HG02852 (cell line): ENCODE measurements at regions not wholly inside any gene's neighbourhood (a gene's known extent, or its start where the extent isn't known, plus 50 kb on each side); places are given as distances from the start of the nearest gene placed in this dataset.

ENCODE experiments used
- ATAC-seq: cut with Tn5 transposase; IDR thresholded peaks from one replicate; pipeline ENCODE4 v1.9.1; 2021; ENCODE audit warnings: mild to moderate bottlenecking, moderate library complexity; ENCODE audit not compliant: unreplicated experiment

GRCh38 chrX:22325096-22325495 is 52.4 kb downstream of the CBLL2 start:
- no peak for ATAC-seq

GRCh38 chrX:22329783-22330182 is 57.1 kb downstream of the CBLL2 start:
- ATAC-seq: no peak

GRCh38 chrX:22338740-22339139 is 66.0 kb downstream of the CBLL2 start:
- no peak for ATAC-seq

DNA sequence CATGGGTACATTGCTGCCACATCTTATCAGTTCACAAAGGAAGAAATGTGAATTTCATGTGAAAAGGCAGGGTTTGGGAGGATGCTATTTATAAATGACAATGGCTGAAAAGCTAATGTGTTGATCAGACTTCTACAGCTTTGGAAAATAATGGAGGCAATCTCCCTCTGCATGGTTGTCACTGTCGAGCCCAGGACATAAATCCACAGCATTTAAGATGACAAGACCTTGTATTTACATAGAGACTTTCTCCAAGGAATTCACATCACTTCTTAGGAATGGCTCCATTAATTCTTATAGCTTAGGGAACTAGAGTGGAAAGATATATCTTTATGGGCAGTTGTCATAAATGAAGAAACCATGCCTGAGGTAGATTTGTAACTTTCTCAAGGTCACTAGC is 66.7 kb downstream of the CBLL2 start:
- no peak for ATAC-seq

- ATAC-seq: no peak
Observed at GRCh38 chrX:22340022-22340616, 67.4 kb downstream of the CBLL2 start.

DNA sequence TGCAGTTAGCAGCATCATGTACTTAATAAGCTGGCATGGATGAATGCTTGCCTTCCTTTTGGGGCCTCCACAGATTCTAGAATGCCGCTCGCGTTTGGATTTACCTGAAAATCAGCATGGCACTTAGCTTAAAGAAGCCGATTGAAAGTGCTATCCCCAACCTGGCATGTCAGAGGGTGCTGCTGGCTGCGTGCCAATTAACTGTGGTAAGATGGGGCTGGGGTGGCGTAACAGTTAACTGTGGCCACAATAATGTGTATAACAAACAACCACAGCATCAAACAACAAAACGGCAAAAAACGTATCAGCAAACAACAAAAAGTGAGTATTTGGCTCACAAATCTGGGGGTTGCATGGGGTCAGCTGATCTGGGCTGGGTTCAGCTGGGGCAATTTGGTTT is 70.5 kb downstream of the CBLL2 start:
- ATAC-seq: no peak

GRCh38 chrX:22345884-22346283 is 73.2 kb downstream of the CBLL2 start:
- ATAC-seq: no peak

GRCh38 chrX:22347491-22347890 is 74.8 kb downstream of the CBLL2 start:
- no peak for ATAC-seq

- no peak for ATAC-seq
Observed at GRCh38 chrX:22349116-22349515, 76.4 kb downstream of the CBLL2 start.

GRCh38 chrX:22351076-22351475 is 78.4 kb downstream of the CBLL2 start:
- ATAC-seq: no peak

- no peak for ATAC-seq
Observed at GRCh38 chrX:22351966-22352365, 79.3 kb downstream of the CBLL2 start.

DNA sequence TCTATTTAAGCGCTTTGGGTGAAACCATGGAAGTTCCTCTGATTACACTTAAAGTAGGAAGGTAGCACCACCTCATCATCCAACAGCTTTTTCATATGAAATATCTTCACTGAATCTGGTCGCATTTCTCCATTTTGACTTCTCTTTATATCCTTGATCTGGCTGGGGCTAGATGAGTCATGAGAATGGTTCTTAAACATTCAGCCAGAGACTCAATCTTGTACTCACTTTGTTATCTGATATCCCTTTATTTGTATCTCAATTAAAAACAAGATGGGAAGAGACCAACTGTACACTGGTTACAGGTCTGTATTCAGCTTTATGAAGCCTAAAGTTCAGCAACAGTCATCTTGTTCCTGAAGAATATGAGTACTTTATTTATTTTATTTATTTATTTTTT is 84.9 kb downstream of the CBLL2 start:
- no peak for ATAC-seq

GRCh38 chrX:22360129-22360528 is 87.4 kb downstream of the CBLL2 start:
- ATAC-seq: no peak

DNA sequence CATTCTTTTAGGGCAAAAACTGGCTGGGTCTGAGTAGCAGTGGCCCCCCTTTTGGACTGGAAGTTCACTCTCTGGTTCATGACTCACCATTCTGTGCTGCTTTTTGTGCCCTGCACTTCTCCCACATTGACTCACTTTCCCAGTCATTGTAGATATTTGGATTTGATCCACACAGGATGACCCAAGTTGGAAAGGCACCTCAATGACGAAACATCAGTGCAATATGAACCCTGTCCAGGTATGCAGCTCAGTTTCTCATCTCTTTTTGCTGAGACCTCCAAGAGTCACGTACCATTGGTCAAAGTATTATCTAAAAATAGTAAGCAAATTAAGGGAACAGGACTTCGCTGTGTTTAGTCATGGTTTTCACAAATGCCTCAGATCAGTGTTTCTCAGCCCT is 92.7 kb downstream of the CBLL2 start:
- no peak for ATAC-seq

DNA sequence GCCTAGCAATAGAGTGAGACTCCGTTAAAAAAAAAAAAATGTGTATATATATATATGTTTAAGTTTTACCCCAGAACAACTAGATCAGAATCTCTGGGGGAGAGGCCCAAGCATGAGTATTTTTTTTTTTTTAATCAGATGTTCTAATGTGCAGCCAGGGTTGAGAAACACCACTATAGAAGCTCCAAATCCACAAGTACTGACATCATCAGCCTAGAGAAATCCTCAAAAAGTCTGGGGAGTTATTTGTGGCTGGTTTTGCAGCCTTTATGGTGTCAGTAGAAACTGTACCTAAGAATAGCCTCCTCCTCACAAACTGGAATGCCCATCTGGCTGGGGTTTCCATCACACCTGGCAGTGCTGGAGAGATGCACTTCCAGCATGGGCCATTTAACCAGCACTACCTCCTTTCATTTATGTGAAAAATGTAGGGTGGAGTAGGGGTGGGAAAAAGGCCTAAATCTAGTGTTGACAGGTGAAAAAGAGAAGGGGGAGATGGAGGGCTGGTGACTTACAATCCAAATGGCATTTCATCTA is 93.5 kb downstream of the CBLL2 start:
- ATAC-seq: no peak

DNA sequence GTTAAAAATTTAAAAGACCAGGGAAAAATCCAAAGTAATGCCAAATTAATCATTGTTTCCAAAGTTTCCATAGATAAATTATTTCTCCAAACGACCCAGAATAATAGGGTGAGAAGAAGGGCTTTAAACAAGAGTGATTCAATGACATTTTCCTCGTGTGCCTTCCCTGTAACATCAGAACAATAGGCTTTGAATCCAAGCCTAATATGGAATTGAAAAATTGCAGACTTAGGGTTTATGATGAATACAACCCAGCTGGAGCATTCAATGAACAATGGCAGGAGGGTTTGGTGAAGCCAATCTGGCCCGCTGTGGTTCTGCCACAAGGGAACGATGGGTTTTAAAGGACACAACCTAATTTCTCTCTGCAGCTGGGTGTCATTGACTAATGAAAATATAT is 94.2 kb downstream of the CBLL2 start:
- no peak for ATAC-seq

DNA sequence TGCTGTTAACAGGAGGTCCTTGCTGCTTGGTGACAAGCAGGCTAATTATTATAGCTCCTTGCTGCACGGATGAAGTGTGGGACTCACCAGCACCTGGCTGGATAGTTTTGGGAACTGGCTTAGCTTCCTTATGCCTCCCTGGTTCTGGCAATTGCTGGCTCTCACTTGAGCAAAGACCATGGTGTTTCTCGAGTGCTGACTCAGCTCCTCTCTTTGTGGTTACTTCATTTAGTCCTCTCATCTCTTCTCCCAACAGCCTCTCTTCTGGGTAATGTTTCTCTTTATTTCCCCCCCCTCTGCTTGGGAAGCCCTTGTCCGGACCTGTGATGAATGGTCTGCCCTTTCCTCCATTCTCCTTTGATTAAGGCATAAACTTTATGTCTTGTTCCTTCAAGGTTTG is 100.4 kb downstream of the CBLL2 start:
- no peak for ATAC-seq

DNA sequence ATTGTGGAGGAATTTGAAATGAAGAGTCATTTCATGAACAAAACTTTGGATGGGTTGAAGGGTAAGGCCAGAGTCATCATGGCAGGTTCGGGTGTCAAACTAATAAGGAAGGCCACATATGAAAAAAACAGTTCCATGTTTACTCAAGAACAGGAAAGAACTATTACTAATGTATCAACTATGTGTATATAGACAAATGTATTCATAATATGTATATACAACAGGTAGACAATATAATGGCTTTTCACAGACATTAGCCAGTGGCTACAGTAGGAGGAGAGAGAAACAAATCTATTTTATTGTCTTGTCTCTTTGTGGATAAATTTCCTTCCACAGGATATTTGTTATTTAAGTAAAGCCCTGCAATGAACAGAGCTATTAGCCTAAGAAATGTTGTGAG is 101.1 kb downstream of the CBLL2 start:
- ATAC-seq: no peak

GRCh38 chrX:22376369-22376768 is 103.7 kb downstream of the CBLL2 start:
- no peak for ATAC-seq

GRCh38 chrX:22378296-22378695 is 105.6 kb downstream of the CBLL2 start:
- no peak for ATAC-seq

DNA sequence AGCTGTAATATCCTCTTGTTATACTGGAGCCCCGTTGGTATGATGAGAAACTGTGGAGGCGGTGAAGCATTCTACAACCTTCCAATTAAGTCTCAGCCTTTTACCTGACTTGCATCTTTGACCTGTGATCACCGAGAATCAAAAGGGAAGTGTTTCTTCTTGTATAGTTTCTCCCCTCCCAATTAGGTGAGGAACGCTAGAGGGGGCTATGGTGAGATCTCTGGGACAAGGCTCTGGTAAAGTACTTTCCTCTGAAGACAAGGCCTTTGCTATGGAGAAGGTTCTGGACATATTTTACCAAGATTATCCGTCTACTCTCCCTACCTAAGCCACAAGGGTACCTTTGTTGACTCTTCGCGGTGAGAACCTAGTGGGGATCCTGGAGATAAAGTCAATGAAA is 111.3 kb downstream of the CBLL2 start:
- no peak for ATAC-seq

- ATAC-seq: no peak
Observed at GRCh38 chrX:22389556-22390179, 117.0 kb downstream of the CBLL2 start.
